ENCODE measurements at regions not wholly inside any gene's neighbourhood (a gene's known extent, or its start where the extent isn't known, plus 50 kb on each side); places are given as distances from the start of the nearest gene placed in this dataset.

GRCh38 chr10:28873540-28873939 lies 196.2 kb downstream of the BAMBI start:
- no peak for TF ChIP-seq CTCF (IDR thresholded peaks at IDR 0.05; ENCODE audit: extremely low read depth, low read depth, low read length)
- H3K27me3 ChIP-seq (ENCODE audit: insufficient read depth, low read length): peaks cover 4% of the 10 kb centered on the region
- H3K9me3 ChIP-seq (ENCODE audit: low read depth, low read length): no peaks in the 10 kb centered on the region

GRCh38 chr10:28874210-28874609 lies 196.9 kb downstream of the BAMBI start:
- no peaks in the 10 kb centered on the region for H4K20me1 ChIP-seq (ENCODE audit: insufficient read depth, low read length)
- H2AFZ ChIP-seq (ENCODE audit: low read length): no peak overlapping the region
- H3K27me3 ChIP-seq (ENCODE audit: insufficient read depth, low read length): peaks cover 4% of the 10 kb centered on the region
- no peak overlapping the region for H3K27ac ChIP-seq (ENCODE audit: low read depth, low read length)
- no peaks in the 10 kb centered on the region for H3K4me1 ChIP-seq (ENCODE audit: insufficient read depth, low read length)
- H3K36me3 ChIP-seq (ENCODE audit: insufficient read depth, low read length): no peaks in the 10 kb centered on the region
- H3K9me3 ChIP-seq (ENCODE audit: low read depth, low read length): no peaks in the 10 kb centered on the region
- H3K4me2 ChIP-seq (ENCODE audit: insufficient read depth, low read length): no peak overlapping the region
- TF ChIP-seq CTCF (IDR thresholded peaks at IDR 0.05; ENCODE audit: extremely low read depth, low read depth, low read length): no peak
- H3K4me3 ChIP-seq (ENCODE audit: insufficient read depth, low read length): no peak overlapping the region
- DNase-seq (ENCODE audit: insufficient read length, low spot score, missing footprints): no peak
- no peaks in the 10 kb centered on the region for H3K79me2 ChIP-seq (ENCODE audit: insufficient read depth, low read length)

More at GRCh38 chr10:28873540-28873939, 196.2 kb downstream of the BAMBI start:
- Histone ChIP-seq H4K20me1 (ENCODE audit: insufficient read depth, low read length) (no peaks in the 10 kb centered on the region), H3K4me3 (ENCODE audit: insufficient read depth, low read length) (no peak overlapping the region), H2AFZ (ENCODE audit: low read length) (no peak overlapping the region), H3K4me1 (ENCODE audit: insufficient read depth, low read length) (no peaks in the 10 kb centered on the region), H3K27ac (ENCODE audit: low read depth, low read length) (no peak overlapping the region), H3K79me2 (ENCODE audit: insufficient read depth, low read length) (no peaks in the 10 kb centered on the region), H3K4me2 (ENCODE audit: insufficient read depth, low read length) (no peak overlapping the region), H3K36me3 (ENCODE audit: insufficient read depth, low read length) (no peaks in the 10 kb centered on the region)
- DNase-seq (ENCODE audit: insufficient read length, low spot score, missing footprints): no peak

- DNase-seq (ENCODE audit: insufficient read length, low spot score, missing footprints): peak; percentile 52
- Histone ChIP-seq H3K4me2 (ENCODE audit: insufficient read depth, low read length) (no peak overlapping the region), H3K36me3 (ENCODE audit: insufficient read depth, low read length) (no peaks in the 10 kb centered on the region), H3K27ac (ENCODE audit: low read depth, low read length) (no peak overlapping the region), H3K79me2 (ENCODE audit: insufficient read depth, low read length) (no peaks in the 10 kb centered on the region), H2AFZ (ENCODE audit: low read length) (no peak overlapping the region), H3K27me3 (ENCODE audit: insufficient read depth, low read length) (peaks cover 4% of the 10 kb centered on the region), H3K9me3 (ENCODE audit: low read depth, low read length) (no peaks in the 10 kb centered on the region), H4K20me1 (ENCODE audit: insufficient read depth, low read length) (no peaks in the 10 kb centered on the region), H3K4me1 (ENCODE audit: insufficient read depth, low read length) (peaks cover 10% of the 10 kb centered on the region), H3K4me3 (ENCODE audit: insufficient read depth, low read length) (no peak overlapping the region)
- TF ChIP-seq CTCF (IDR thresholded peaks at IDR 0.05; ENCODE audit: extremely low read depth, low read depth, low read length): no peak
Observed at GRCh38 chr10:28875549-28876081, 198.3 kb downstream of the BAMBI start.

GRCh38 chr10:28878236-28878970 lies 201.1 kb downstream of the BAMBI start:
- peaks cover 4% of the 10 kb centered on the region for H3K27me3 ChIP-seq (ENCODE audit: insufficient read depth, low read length)
- H4K20me1 ChIP-seq (ENCODE audit: insufficient read depth, low read length): no peaks in the 10 kb centered on the region
- H3K27ac ChIP-seq (ENCODE audit: low read depth, low read length): no peak overlapping the region
- no peak overlapping the region for H2AFZ ChIP-seq (ENCODE audit: low read length)
- H3K4me1 ChIP-seq (ENCODE audit: insufficient read depth, low read length): peaks cover 11% of the 10 kb centered on the region
- no peak for TF ChIP-seq CTCF (IDR thresholded peaks at IDR 0.05; ENCODE audit: extremely low read depth, low read depth, low read length)
- DNase-seq (ENCODE audit: insufficient read length, low spot score, missing footprints): no peak
- no peaks in the 10 kb centered on the region for H3K36me3 ChIP-seq (ENCODE audit: insufficient read depth, low read length)
- no peak overlapping the region for H3K4me3 ChIP-seq (ENCODE audit: insufficient read depth, low read length)
- H3K9me3 ChIP-seq (ENCODE audit: low read depth, low read length): no peaks in the 10 kb centered on the region
- H3K79me2 ChIP-seq (ENCODE audit: insufficient read depth, low read length): no peaks in the 10 kb centered on the region
- no peak overlapping the region for H3K4me2 ChIP-seq (ENCODE audit: insufficient read depth, low read length)

All from osteoblast (primary cell).